ENCODE measurements at regions not wholly inside any gene's neighbourhood (a gene's known extent, or its start where the extent isn't known, plus 50 kb on each side); places are given as distances from the start of the nearest gene placed in this dataset.
A peak's percentile ranks its signal among the peaks of the same experiment; 100 is the strongest.

DNA sequence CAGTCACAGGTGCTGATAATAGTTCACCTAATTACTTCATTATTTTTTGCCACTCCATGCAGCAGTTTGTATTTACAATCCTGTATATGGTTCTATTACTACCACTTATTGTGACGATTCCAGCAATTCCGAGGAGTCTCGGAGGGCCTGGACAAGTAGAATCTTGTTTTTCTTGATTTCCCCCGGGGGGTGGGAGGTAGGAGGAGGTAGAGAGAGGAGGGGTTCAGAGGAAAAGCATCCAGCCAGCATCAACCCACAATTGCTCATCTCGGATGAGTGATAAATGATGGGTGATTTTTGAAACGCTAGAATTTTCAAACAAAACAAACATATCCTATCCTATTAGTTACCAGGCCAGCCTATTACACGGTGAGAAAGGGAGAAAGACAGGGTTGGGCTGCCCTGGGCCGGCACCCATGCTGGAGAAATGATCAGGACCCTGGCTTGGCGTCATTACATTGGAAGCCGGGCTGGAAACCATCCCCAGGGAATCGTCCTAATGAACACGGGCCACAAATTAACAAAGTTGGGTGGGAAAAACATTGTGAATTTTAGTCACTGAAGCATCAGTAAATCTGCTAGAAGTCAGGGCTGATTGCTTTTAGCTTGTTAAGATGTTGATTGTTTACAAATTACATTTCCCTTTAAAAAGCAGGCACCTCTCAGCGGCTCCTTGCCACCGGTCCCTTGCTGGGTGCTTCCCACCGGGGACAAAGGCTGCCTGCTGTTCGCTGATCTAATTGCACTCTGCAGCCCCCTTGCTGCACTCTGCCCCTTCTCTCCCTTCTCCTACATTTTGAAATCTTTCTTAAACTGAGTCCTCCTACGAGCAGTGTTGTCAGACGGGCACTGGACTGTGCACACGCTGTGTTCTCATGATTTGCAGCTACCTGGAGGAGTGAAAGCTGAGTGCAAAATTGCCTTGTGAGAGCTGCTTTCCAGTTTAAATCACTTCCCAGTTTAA is 95.5 kb downstream of the FAM204A start:
- DNase-seq (ENCODE audit: low spot score), result no peak

DNA sequence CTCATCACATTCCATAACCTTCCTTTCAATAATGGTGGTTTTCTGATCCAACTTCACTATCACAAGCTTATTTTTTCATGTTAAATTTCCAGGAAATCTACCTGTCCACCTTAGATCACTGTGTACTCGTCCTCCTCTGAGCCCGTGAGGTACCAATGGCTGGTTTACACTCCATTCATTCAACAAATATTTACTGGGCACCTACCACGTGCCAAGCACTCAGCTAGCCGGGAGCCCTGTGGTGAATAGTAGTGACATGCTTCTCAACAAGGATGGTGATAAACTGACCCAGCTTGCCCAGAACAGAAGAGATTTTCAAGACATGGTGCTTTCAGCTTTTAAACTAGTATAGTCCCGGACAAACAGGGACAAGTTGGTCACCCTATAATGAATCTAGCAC is 98.2 kb downstream of the FAM204A start:
- no peak for DNase-seq (ENCODE audit: low spot score)

DNA sequence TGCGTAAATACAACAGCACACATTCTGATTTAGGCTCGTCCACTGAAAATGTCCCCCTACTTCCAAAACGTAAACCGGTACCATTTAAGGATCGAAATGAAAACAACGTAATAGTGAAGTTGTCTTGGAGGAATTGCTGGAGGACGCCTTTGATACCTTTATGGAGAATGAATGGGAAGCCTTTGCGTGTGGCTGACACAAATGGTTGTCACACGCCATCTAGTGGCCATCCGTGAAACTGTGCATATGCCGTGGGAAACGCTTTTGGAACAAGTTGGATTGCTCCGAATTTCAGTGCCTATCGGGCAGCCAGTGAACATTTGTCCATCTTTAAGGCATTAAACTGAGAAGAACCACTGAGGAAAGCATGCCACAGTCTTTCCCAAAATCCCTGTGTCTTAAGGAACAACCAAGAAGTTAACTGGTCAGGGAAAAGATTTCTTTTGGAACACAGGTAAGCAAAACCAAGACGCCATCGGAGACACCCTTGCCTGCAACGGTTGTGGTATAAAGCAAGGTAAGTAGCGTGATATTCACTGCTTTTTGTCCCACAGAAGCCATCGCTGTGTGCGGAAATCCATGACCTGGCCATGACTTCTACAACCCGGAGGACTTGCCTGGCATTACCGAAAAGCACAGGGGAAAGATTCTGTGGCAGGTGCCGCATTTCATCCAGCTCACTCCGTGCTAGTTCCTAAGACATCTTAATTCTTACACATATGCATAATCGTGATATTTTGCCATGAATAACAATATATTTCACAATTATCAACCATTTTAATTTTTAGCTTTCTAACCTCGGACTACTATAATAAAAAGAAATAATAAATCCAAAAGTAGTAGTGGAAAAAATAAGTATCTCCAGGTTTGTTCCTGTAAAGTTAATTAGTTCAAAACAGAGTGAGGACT is 100.6 kb downstream of the FAM204A start:
- DNase-seq (ENCODE audit: low spot score), result peak; percentile 72

DNA sequence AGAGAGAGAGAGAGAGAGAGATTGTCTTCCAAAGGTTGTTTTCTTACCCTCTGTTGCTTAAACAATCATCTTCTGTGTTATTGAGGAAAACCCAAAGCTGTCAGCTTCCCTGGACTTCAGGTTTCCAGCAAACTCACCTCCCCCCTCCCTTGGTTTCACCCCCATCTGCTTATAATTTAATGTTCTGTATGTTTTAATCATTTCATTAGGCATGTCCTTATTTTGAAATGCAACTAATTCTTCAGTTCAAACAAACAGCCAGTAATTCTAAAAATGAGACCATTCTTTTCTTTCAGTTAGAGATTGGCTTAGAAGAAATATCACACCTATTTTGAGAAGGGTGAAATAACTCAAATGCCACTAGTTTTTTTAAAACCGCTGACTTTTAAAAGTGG is 102.9 kb downstream of the FAM204A start:
- no peak for DNase-seq (ENCODE audit: low spot score)

DNA sequence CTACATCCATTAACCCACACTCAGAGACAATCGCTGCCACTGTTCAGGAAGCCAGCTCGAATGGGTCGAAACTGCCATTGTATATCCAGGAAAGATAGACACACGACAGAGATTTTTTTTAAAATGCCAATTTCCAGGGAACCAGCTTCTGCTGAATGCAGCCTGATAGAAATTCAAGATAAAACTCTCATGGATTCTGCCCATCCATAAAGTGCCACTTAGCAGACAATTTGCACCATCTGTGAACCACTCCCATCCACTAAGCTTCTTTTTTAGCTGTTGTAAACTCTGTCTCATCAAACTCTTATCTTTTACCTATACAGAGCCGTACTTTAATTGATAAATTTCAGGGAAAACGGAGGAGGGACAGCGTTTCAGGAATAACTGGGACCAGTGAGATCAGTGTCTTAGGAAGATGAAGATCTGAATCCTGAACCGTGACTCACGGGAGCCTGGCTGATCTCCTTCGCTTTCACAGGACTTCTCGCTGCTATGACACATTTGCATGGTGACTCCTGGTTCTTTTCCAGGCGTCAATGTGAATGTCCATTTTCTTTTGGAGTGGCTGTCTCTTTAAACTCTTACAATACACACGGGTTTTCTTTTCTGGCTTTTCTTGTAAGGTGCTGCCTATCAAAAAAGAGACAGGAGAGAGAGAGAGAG is 103.4 kb downstream of the FAM204A start:
- peak; percentile 64 for DNase-seq (ENCODE audit: low spot score)

DNA sequence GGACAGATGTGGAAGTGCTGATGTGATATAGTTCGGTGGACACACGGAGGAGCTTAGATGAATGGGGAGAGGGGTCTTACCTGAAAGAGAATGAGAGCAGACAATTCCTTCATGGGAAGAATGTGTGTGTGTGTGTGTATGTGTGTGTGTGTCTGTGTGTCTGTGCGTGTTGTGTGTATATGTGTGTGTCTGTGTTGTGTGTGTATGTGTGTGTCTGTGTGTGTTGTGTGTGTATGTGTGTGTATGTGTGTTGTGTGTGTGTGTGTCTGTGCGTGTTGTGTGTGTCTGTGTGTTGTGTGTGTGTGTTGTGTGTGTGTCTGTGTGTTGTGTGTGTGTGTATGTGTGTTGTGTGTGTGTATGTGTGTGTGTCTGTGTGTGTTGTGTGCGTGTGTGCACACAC is 104.2 kb downstream of the FAM204A start:
- DNase-seq (ENCODE audit: low spot score), result no peak

DNA sequence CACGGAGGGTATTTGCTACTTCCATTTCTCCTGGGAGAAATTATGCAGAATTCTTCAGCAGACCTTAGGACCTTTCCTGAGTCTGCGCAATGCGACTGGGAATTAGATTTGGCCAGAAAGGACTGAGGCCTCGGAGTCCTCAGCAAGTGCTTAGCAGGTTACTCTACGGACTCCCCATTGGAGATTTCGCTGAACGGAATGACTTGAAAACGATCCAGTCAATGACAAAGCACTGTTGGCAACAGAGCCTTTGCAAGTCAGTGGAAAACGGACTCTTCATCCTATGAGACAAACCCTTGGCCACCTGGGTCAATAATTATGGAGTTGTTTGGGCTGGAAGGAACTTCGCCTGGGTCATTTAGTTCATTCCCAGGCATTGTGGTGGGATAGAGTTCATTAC is 107.4 kb downstream of the FAM204A start:
- DNase-seq (ENCODE audit: low spot score), result no peak

DNA sequence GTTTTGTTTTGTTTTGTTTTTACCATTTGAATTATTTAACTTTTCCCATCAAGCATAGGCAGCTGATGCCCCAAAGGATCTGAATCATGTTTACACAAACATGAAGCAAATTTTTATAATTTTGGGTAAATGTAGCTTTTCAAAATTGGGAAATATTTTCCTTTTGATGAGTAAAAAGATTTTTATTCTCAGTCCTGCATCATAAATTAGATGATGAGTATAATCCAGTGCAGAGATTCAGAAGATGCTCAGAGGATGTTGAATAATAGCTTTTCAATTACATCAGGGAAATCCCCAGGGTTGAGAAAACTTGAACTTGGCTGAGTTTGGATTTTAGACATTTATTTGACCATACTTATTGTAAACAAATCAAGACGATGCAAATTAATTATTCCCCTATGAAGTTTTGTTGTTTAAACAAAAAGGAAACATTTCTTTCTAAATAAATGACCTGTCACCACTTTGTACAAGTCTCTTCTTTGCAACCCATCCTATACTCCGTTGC is 121.7 kb downstream of the FAM204A start:
- DNase-seq (ENCODE audit: low spot score), result no peak

DNA sequence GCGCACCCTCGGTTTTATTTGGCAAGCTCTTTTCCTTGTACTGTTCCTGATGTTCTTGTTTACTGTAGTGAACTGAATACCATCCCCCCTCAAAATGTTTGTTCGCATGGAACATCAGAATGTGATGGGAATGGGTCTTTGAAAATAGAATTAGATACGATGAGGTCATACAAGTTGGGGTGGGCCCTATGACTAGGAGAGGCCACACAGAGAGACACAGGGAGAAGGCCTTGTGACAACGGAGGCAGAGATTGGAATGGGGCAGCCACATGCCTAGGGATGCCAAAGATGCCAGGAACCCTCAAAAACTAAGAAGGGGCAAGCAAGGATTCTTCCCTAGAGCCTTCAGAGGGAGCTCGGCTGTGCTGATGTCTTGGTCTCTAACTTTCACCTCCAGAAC is 123.6 kb downstream of the FAM204A start:
- no peak for DNase-seq (ENCODE audit: low spot score)

DNA sequence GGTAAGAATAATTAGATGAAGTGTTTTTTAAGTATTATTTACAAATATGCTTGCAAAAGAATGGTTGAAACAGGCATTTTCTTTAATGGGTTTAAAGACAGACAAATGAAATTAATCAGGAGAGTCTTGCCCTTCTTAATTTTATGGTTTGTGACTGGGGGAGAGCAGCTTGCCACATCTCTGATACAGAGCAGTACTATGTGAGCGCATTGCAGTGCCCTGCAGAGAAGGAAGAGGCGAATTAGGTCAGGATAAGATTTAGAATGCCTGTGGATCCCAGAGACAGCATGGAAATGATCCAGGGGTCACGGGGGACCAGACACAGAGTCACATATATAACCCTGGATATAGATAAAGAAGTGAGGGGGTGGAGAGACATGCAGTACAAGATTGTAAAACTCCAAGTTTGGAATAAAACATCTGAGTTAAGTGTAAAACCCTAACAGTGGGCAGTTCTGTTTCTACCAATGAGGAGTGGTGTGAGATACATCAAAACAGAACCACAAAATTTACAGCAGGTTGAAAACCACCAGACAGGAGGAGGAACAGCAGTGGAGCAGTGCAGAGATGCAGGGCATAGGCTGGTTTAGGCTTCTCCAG is 125.5 kb downstream of the FAM204A start:
- no peak for DNase-seq (ENCODE audit: low spot score)

DNA sequence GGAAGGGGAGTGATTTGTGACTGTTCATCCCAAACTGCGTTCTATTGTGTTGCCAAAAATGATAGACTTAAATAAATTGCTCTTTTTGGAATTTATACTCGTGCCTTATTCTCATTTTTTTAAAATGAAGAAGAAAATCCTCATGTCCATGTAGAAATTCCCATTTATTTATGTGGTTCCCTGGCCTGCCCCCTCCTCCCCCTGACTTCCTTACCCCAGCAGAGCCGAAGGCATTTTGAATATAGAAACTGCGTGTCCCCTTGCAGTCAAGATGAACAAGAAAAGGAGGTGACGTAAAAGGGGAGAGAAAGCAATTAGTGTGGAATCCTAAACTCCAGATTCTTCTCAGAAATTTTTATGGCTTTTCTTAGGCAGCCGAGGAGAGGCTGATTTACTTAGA is 126.1 kb downstream of the FAM204A start:
- DNase-seq (ENCODE audit: low spot score), result no peak

DNA sequence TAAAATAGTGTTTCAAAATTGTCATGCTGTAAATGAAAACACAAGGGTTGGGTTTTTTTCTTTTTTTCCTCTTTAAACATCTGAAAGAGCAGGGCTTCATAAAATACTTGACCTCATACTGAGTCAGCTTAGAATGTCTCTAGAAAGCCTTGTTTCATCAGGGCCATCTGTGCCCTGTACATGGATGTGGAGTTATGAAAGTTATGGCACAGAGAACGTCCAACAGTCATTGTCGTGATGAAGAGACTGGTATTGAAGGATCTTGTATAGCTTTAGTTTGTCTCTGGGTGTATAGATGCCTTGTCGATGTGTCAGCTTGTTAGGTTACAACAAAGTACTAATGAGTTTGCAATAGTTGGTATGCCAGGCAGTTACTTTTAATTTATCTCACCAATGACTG is 127.3 kb downstream of the FAM204A start:
- DNase-seq (ENCODE audit: low spot score), result no peak

DNA sequence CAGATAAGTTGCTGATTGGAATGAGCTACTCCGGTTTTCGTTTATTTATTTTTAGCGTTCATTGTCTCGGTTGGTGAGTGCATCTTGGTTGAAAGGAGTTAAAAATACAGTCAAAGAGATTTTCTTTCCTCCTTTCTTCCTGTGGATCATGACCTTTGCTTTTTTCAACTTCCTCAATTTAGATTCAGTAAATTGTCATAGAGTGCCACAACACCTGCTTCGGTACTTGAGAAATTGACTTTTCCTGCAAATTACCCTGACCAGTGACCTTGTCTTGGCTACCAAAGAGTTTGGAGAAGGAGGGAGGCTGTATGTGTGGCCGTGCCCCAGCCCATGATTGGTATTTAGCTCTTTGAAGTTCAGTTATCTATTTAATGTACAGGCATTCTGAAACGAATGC is 128.7 kb downstream of the FAM204A start:
- no peak for DNase-seq (ENCODE audit: low spot score)

DNA sequence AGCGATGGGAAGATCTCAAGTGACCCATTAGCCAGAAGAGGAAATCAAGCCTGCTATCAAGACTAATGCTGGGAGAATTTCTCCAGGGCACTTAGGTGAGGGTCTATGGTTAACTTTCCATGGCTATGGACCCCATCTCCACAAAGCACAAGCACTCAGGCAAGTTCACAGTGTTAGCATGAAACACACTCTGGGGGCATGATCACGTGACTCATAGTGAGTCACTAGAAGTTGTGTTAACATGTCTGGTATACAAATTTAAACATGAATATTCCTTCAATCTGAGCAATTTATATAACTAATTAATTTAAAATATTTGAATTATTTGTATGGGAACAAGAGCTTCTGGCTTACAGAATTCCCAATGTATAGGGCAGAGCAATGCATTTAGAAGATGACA is 131.8 kb downstream of the FAM204A start:
- DNase-seq (ENCODE audit: low spot score), result peak; percentile 17

DNA sequence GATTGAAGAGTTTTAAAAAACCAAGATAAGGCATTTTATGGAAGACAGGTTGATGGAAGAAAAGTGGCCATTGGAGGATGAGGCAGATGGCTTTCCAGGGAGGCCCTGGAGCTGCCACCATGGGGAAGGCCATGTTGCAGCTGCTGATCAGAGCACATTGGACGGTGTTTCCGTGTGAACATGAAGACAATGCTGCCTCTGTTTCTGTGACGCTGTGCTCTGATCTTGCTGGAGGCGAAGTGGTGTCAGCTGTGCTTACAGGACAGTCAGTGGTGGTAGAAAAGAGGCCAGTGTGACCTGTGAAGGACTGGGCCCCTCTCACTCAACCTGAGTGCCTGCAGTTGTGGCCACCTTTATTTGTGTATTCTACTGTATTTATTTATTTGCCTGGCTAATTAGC is 132.9 kb downstream of the FAM204A start:
- no peak for DNase-seq (ENCODE audit: low spot score)

DNA sequence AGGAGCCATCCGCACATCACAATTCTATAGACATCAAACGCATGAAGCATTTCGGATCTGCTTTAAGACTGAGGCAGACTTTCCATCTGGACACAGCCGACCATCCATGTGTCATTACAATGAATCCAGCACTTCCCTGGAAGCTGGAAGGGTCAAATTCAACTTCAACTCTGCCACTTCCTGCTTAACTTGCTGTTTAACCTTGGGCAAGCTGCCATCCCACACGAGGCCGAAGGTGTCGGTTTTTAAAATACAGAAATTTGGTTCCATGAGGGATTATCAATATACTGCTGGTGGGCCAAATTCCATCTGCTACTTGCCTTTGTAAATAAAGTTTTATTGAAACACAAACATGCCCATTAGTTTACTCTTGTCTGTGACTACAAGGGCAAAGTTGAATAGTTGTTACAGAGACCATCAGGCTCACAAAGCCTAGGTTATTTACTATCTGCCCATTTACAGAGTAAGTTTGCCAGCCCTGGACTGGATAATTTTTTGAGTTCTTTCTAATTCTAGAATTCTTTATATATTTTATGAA is 134.6 kb downstream of the FAM204A start:
- no peak for DNase-seq (ENCODE audit: low spot score)

DNA sequence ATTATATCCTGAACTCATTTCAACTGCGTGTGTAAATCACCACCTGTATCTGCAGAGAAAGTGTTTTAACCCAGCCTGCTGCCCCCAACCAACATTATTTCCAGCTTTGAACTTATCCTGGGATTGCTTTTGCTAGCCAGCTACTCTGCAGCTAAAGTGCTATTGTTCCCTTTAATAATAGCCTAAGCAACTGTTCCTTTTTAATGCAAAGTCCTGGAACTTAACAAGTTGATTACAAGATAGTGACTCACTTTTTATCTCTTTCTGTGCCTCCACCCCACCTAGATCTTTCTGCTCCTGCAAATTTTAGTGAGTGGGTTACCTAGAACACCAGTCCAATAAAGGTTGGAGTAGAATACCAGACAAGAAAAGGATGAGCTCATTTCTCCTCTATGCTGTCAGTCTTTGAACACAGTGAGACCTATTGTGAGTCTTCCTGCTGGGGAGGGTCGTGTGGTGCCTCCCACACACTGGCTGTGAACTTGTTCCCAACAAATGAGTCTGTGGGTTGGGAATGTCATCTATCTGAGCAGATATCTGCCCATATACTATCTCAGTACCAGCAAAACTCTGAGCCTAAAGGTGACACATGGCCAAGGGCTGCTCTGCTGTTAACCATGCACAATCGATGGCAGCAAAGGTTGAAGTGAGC is 137.7 kb downstream of the FAM204A start:
- DNase-seq (ENCODE audit: low spot score), result no peak

DNA sequence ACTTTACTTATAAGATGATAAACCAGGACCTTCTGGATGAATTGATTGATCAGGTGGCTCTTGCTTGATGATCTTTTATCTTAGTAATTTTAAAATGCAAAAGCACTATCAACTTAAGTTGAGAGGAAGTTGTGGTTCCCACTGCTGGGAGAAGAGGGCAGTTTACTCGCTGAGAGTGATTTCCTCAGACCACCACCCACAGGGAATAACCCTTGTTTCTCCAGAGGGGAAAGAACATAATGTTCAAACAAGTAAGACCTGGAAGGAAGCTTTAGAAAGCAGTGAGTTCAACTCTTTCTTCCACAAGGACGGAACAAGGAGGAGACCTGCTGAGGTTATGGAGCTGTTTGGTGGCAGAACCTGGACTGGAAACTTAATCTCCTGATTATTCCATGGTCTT is 138.7 kb downstream of the FAM204A start:
- DNase-seq (ENCODE audit: low spot score), result no peak

DNA sequence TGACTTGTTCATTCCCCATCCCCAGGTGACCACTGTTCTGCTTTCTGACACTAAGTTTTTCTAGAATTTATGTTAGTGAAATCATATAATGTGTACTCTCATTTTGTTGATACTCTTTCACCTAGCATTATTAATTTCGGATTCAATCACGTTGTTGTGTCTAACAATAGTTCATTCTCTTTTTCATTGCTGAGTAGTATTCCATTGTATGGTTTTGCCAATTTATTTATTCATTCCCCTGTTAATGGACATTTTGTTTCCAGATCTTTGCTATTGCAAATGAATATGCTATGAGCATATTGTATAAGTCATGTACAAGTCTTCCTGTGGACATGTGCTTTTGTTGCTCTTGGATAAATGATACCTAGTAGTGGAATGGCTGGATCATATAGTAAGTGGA is 146.4 kb downstream of the FAM204A start:
- no peak for DNase-seq (ENCODE audit: low spot score)

DNA sequence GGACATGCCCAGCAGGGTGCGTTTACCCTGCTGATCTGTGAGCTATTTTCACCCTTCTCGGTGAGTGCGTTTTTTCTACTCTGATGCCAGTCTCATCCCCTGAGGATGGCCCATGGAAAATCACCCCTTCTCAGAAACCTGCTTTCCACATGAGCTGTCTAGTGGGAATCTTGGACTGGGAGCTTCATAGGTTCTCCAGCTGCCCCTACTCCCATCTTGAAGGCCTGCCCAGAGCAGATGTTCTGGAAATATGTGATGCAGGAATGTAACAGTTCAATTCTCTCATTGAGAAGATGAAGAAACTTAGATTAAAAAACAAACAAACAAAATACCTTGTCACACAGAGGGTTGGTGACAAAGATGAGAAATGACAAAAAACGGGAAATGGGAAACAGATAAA is 146.9 kb upstream of the RAB11FIP2 start:
- no peak for DNase-seq (ENCODE audit: low spot score)

DNA sequence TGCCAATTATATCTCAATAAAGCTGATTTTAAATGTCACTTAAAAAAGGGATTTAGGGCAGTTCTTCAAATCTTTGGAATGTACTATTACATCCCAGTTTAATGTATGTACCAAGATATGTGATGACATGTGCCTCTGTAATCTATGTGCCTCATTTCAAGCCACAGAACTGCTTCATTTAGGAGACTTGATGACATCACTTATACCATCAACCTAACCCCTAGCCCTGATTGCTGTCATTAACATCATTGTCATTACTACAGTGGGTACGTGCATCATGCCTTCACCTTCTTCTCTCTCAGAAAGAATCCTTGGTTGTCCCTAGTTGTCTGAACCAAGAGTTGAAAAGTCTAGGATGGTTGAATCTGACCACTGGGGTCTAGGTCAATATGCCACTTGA is 134.3 kb upstream of the RAB11FIP2 start:
- DNase-seq (ENCODE audit: low spot score), result no peak
